ENCODE measurements at regions not wholly inside any gene's neighbourhood (a gene's known extent, or its start where the extent isn't known, plus 50 kb on each side); places are given as distances from the start of the nearest gene placed in this dataset.

DNA sequence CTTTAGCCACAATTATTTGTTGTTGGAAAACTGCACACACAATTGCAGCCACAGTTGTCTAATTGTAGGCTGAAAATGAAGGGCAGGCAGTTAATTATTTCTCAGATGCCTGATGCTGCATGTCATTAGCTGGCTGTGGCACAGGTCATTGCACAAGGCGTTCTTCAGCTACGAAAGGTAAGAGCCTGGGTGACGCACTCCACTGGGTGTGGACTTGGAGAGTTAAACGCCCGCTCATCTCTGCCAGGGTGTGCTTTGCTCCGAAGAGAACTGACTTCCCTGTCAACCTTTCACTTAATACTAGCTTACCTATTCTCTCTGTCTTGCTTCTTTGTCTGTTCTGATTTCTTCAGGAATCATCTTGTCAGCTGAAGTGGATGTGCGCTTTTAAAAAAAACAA is 91.4 kb upstream of the CPM start:
- H2BK5ac ChIP-seq (ENCODE audit: insufficient read length, low read length) = no peak overlapping the region
- H2AFZ ChIP-seq (ENCODE audit: low read length) = no peak overlapping the region
- Mint-ChIP-seq H3K4me3 (no peak overlapping the region), H3K4me1 (peaks cover 0 to 6% of the 10 kb centered on the region in 2 experiments; a peak in 1 of 4 replicates), H3K27ac (no peak overlapping the region), H3K36me3 (ENCODE audit: insufficient read depth in 1 of 3, low read depth in 3 of 3) (peaks cover 0 to 7% (median 0%) of the 10 kb centered on the region in 3 experiments; a peak in 3 of 7 replicates), H3K27me3 (ENCODE audit: low read depth) (peaks cover 1% of the 10 kb centered on the region; the same call in 1 of the 2 replicates), H3K9me3 (peaks cover 0 to 6% of the 10 kb centered on the region in 2 experiments; a peak in 3 of 5 replicates)
- H3K56ac ChIP-seq (ENCODE audit: insufficient read length, low read depth, low read length) = no peak overlapping the region
- no peak overlapping the region for H4K8ac ChIP-seq (replicated peaks; ENCODE audit: insufficient read length, low read depth, low read length)
- no peak overlapping the region for H2BK20ac ChIP-seq (ENCODE audit: low read depth, low read length, poor library complexity, severe bottlenecking)
- no peaks in the 10 kb centered on the region for H3K27me3 ChIP-seq (ENCODE audit: insufficient read depth, low read length)
- H4K91ac ChIP-seq (ENCODE audit: insufficient read length, low read depth, low read length) = no peak overlapping the region
- no peak overlapping the region for H2AK5ac ChIP-seq (ENCODE audit: insufficient read length, low read length)
- no peaks in the 10 kb centered on the region for H3K79me1 ChIP-seq (ENCODE audit: insufficient read depth, low read depth, low read length, poor library complexity, severe bottlenecking)
- H3K23me2 ChIP-seq (ENCODE audit: insufficient read length, low read depth, low read length, poor library complexity, severe bottlenecking) = no peaks in the 10 kb centered on the region
- no peak for DNase-seq
- H3K9me3 ChIP-seq (ENCODE audit: control insufficient read depth, low read depth, low read length) = no peaks in the 10 kb centered on the region
- H3K27ac ChIP-seq (ENCODE audit: insufficient read length, low read depth, low read length) = no peak overlapping the region
- no peak overlapping the region for H3T11ph ChIP-seq (ENCODE audit: low read length)
- no peak overlapping the region for H4K5ac ChIP-seq (ENCODE audit: insufficient read length, low read depth, low read length)
- no peak overlapping the region for H3K14ac ChIP-seq (ENCODE audit: insufficient read depth, low read length)
- no peak overlapping the region for H2BK15ac ChIP-seq (ENCODE audit: low read depth, low read length)
- no peak overlapping the region for H2BK120ac ChIP-seq (ENCODE audit: low read depth, low read length, poor library complexity, severe bottlenecking)
- no peaks in the 10 kb centered on the region for H4K20me1 ChIP-seq (ENCODE audit: control insufficient read depth, insufficient read depth, insufficient read length)
- no peak overlapping the region for H3K4me2 ChIP-seq (ENCODE audit: insufficient read depth, insufficient read length, low read length)
- H3K4me1 ChIP-seq (ENCODE audit: insufficient read depth, low read length) = no peaks in the 10 kb centered on the region
- no peak overlapping the region for H3K4ac ChIP-seq (ENCODE audit: low read depth, low read length)
- TF ChIP-seq, protein P1, sequence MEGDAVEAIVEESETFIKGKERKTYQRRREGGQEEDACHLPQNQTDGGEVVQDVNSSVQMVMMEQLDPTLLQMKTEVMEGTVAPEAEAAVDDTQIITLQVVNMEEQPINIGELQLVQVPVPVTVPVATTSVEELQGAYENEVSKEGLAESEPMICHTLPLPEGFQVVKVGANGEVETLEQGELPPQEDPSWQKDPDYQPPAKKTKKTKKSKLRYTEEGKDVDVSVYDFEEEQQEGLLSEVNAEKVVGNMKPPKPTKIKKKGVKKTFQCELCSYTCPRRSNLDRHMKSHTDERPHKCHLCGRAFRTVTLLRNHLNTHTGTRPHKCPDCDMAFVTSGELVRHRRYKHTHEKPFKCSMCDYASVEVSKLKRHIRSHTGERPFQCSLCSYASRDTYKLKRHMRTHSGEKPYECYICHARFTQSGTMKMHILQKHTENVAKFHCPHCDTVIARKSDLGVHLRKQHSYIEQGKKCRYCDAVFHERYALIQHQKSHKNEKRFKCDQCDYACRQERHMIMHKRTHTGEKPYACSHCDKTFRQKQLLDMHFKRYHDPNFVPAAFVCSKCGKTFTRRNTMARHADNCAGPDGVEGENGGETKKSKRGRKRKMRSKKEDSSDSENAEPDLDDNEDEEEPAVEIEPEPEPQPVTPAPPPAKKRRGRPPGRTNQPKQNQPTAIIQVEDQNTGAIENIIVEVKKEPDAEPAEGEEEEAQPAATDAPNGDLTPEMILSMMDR (conservative IDR thresholded peaks at IDR 0.05) = no peak
- H3K79me2 ChIP-seq (ENCODE audit: insufficient read depth, low read length) = no peaks in the 10 kb centered on the region
- WGBS (ENCODE audit: extremely low coverage, insufficient read length, low lambda C conversion rate) = no CpG with 5 or more reads among the region's 7 CpGs
- H3K18ac ChIP-seq (ENCODE audit: insufficient read length, low read depth, low read length) = no peak overlapping the region
- no peak overlapping the region for H2BK12ac ChIP-seq (ENCODE audit: insufficient read length, low read depth, low read length)
- no peak overlapping the region for H3K9ac ChIP-seq (ENCODE audit: extremely low read depth, insufficient read length, low read length)
- no peak overlapping the region for H3K23ac ChIP-seq (ENCODE audit: insufficient read length, low read depth, low read length)
